ENCODE measurements at regions not wholly inside any gene's neighbourhood (a gene's known extent, or its start where the extent isn't known, plus 50 kb on each side); places are given as distances from the start of the nearest gene placed in this dataset.

- intact Hi-C loops (cut with micrococcal nuclease; ENCODE audit: unreplicated experiment) = no loop called here
- no peaks in the 10 kb centered on the region; a peak in 2 of 5 replicates for H3K27me3 ChIP-seq (ENCODE audit: control insufficient read depth in 1 of 2, insufficient read depth in 2 of 2, low read length in 2 of 2)
- H4K20me1 ChIP-seq (ENCODE audit: insufficient read depth, low read length) = no peaks in the 10 kb centered on the region
- no peaks in the 10 kb centered on the region for H3K9me3 ChIP-seq (ENCODE audit: low read length)
- H3K4me1 ChIP-seq (ENCODE audit: insufficient read depth, low read length) = no peaks in the 10 kb centered on the region
- H2AFZ ChIP-seq (ENCODE audit: low read length) = no peak overlapping the region
- no TSS peak for BruUV-seq (replicated peaks)
- no peak overlapping the region for H3K27ac ChIP-seq (ENCODE audit: extremely low read length, insufficient read depth, low read length)
- ChIA-PET CTCF (ENCODE audit: low intra/inter-chr PET ratio, low total read pairs) (no interaction called here), POLR2A (no interaction called here)
- H3K79me2 ChIP-seq (ENCODE audit: insufficient read depth, low read length) = no peaks in the 10 kb centered on the region
- no peak for FAIRE-seq
- H3K9ac ChIP-seq (ENCODE audit: insufficient read depth, low read depth, low read length) = no peak overlapping the region
- H3K4me2 ChIP-seq (ENCODE audit: low read depth, low read length) = no peak overlapping the region
- H3K4me3 ChIP-seq (replicated peaks in 1 of 3; ENCODE audit: insufficient read depth in 1 of 3, low read depth in 2 of 3, low read length in 3 of 3) = no peak overlapping the region
- no peak for DNase-seq (ENCODE audit: low spot score)
- TF ChIP-seq ZBTB10 (CRISPR knock-in tag; IDR thresholded peaks at IDR 0.05; ENCODE audit: borderline replicate concordance) = no peak
- no peak for TF ChIP-seq ZNF350 (CRISPR knock-in tag; IDR thresholded peaks at IDR 0.05; ENCODE audit: borderline replicate concordance, low read depth)
- no peak for TF ChIP-seq CCDC6 (CRISPR knock-in tag; IDR thresholded peaks at IDR 0.05)
- no peak for TF ChIP-seq WIZ (CRISPR knock-in tag; IDR thresholded peaks at IDR 0.05)
- no peak for TF ChIP-seq ZNF180 (CRISPR knock-in tag; IDR thresholded peaks at IDR 0.05; ENCODE audit: borderline replicate concordance, low read depth)
- TF ChIP-seq RFX1 (IDR thresholded peaks at IDR 0.05) = peak; percentile 46; the same call in 1 of the 2 replicates
- TF ChIP-seq CBX2 (IDR thresholded peaks at IDR 0.05; ENCODE audit: low read depth, low read length) = no peak
- TF ChIP-seq CBX2 (CRISPR knock-in tag; IDR thresholded peaks at IDR 0.05; ENCODE audit: low read depth) = no peak
- TF ChIP-seq ZBTB37 (CRISPR knock-in tag; IDR thresholded peaks at IDR 0.05) = no peak
- in situ Hi-C loops (cut with HindIII; ENCODE audit: extremely low pct_ligation_motif_present, low pct_unique_long_range_greater_than_20kb) = no loop called here
- WGBS (ENCODE audit: low lambda C conversion rate) = 0% methylated on average over 1 of the region's 1 CpG
- ATAC-seq = no peak
- H3K36me3 ChIP-seq (replicated peaks in 1 of 2; ENCODE audit: control insufficient read depth in 1 of 2, insufficient read depth in 2 of 2, low read length in 2 of 2) = no peaks in the 10 kb centered on the region
These were observed 193.6 kb upstream of the KAZN start for GRCh38 chr1:14404862-14405301.
